Muscle of leg (tissue), 2 donors: ENCODE measurements at regions not wholly inside any gene's neighbourhood (a gene's known extent, or its start where the extent isn't known, plus 50 kb on each side); places are given as distances from the start of the nearest gene placed in this dataset.

Experiments used
- DNase-seq: peaks from one replicate; pipeline ENCODE4 v3.0.0; 2013
- H3K27ac ChIP-seq: one replicate; pipeline ENCODE4 v1.5.1; 2013; ENCODE audit warnings: mild to moderate bottlenecking, low read length, control low read depth
- H3K27me3 ChIP-seq: one replicate; pipeline ENCODE4 v1.6.1; 2013; ENCODE audit warnings: low read length; ENCODE audit not compliant: control insufficient read depth, insufficient read depth
- H3K36me3 ChIP-seq: one replicate; pipeline ENCODE4 v1.6.1; 2013; ENCODE audit warnings: low read length; ENCODE audit not compliant: control insufficient read depth, insufficient read depth
- H3K4me1 ChIP-seq: one replicate; pipeline ENCODE4 v1.6.1; 2013; ENCODE audit warnings: low read length; ENCODE audit not compliant: control insufficient read depth, insufficient read depth
- H3K4me3 ChIP-seq: one replicate; pipeline ENCODE4 v1.5.1; 2013; ENCODE audit warnings: low read length, control low read depth
- H3K9me3 ChIP-seq: replicated peaks from 2 replicates; pipeline ENCODE4 v1.6.1; 2013; ENCODE audit warnings: low read depth, low read length; ENCODE audit not compliant: control insufficient read depth

GRCh38 chr2:191783416-191783815, 63.5 kb downstream of the CAVIN2 start:
- Histone ChIP-seq H3K9me3 (no peaks in the 10 kb centered on the region), H3K4me3 (no peak overlapping the region), H3K27ac (no peak overlapping the region), H3K36me3 (no peaks in the 10 kb centered on the region), H3K4me1 (no peaks in the 10 kb centered on the region), H3K27me3 (no peaks in the 10 kb centered on the region)
- DNase-seq, result no peak
